ENCODE measurements at regions not wholly inside any gene's neighbourhood (a gene's known extent, or its start where the extent isn't known, plus 50 kb on each side); places are given as distances from the start of the nearest gene placed in this dataset.

DNA sequence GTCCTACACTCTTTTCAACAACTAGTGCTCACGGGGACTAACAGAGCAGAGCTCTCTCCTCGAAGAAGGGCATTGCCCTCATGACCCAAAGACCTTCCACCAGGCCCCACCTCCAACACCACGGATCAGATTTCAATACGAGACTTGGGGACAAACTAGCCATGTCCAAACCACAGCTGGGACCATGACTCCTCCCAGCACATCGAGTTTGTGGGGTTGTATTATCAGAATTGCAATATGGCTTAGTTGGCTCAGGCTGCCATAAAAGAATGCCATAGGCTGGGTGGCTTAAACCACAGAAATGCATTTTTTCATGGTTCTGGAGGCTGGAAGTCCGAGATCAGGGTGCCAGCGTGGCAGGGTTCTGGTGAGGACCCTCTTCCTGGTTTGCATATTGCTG lies 189.7 kb upstream of the PMEPA1 start:
- intact Hi-C loops (cut with micrococcal nuclease) = no loop called here
- TF ChIP-seq, protein P1, sequence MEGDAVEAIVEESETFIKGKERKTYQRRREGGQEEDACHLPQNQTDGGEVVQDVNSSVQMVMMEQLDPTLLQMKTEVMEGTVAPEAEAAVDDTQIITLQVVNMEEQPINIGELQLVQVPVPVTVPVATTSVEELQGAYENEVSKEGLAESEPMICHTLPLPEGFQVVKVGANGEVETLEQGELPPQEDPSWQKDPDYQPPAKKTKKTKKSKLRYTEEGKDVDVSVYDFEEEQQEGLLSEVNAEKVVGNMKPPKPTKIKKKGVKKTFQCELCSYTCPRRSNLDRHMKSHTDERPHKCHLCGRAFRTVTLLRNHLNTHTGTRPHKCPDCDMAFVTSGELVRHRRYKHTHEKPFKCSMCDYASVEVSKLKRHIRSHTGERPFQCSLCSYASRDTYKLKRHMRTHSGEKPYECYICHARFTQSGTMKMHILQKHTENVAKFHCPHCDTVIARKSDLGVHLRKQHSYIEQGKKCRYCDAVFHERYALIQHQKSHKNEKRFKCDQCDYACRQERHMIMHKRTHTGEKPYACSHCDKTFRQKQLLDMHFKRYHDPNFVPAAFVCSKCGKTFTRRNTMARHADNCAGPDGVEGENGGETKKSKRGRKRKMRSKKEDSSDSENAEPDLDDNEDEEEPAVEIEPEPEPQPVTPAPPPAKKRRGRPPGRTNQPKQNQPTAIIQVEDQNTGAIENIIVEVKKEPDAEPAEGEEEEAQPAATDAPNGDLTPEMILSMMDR (IDR thresholded peaks at IDR 0.05; ENCODE audit: borderline replicate concordance) = no peak
- Histone ChIP-seq H3K4me3 (no peak overlapping the region), H3K27ac (replicated peaks) (no peak overlapping the region), H3K4me1 (no peaks in the 10 kb centered on the region), H3K9me3 (replicated peaks) (no peaks in the 10 kb centered on the region), H3K36me3 (no peaks in the 10 kb centered on the region), H3K27me3 (ENCODE audit: low read depth) (peaks cover 8% of the 10 kb centered on the region)
- DNase-seq = no peak

DNA sequence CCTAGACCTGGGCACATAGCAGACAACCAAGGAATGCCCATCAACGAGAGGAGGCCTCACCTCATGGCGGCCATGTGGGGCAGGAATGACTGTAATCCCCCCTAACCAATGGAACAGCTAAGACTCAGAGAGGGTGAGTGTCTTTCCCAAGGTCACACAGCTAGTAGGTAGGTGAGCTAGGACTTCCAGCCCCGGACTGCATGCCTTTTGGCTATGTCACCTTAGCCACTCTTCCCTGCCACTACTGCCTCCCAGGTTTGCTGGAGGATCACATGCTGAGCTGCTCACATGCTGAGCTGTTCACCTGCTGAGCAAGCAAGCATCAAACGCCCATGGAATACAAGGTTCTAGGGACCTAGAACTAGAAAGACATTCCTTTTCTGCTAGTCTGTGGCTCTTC lies 188.5 kb upstream of the PMEPA1 start:
- DNase-seq = no peak
- Histone ChIP-seq H3K27ac (replicated peaks) (no peak overlapping the region), H3K36me3 (no peaks in the 10 kb centered on the region), H3K27me3 (ENCODE audit: low read depth) (peaks cover 11% of the 10 kb centered on the region), H3K4me1 (no peaks in the 10 kb centered on the region), H3K9me3 (replicated peaks) (no peaks in the 10 kb centered on the region), H3K4me3 (no peak overlapping the region)
- intact Hi-C loops (cut with micrococcal nuclease) = no loop called here
- TF ChIP-seq, protein P1 (IDR thresholded peaks at IDR 0.05; ENCODE audit: borderline replicate concordance) = no peak

DNA sequence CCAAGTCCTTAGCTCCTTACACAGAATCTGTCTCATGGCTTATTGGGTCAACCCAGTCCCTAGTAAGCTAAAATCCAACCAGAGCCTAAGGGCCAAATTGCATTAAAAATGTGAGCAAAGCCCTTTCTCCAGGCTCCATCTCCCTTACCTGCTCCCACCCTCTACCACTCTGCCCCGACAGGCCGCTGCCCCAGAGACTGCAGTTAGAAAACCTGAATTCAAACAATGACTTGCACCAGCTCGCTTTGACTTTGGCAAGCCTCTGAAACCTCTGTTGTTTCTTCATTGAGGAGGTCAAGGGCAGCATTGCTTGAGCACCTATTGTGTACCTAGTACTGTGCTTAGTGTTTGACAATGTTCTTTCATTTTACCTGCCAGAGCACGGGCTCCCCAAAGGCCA lies 188.1 kb upstream of the PMEPA1 start:
- H3K36me3 ChIP-seq = no peaks in the 10 kb centered on the region
- H3K4me1 ChIP-seq = no peaks in the 10 kb centered on the region
- no peaks in the 10 kb centered on the region for H3K9me3 ChIP-seq (replicated peaks)
- intact Hi-C loops (cut with micrococcal nuclease) = no loop called here
- H3K27me3 ChIP-seq (ENCODE audit: low read depth) = peaks cover 16% of the 10 kb centered on the region
- H3K27ac ChIP-seq (replicated peaks) = no peak overlapping the region
- TF ChIP-seq, protein P1 (IDR thresholded peaks at IDR 0.05; ENCODE audit: borderline replicate concordance) = no peak
- no peak overlapping the region for H3K4me3 ChIP-seq
- DNase-seq = no peak

DNA sequence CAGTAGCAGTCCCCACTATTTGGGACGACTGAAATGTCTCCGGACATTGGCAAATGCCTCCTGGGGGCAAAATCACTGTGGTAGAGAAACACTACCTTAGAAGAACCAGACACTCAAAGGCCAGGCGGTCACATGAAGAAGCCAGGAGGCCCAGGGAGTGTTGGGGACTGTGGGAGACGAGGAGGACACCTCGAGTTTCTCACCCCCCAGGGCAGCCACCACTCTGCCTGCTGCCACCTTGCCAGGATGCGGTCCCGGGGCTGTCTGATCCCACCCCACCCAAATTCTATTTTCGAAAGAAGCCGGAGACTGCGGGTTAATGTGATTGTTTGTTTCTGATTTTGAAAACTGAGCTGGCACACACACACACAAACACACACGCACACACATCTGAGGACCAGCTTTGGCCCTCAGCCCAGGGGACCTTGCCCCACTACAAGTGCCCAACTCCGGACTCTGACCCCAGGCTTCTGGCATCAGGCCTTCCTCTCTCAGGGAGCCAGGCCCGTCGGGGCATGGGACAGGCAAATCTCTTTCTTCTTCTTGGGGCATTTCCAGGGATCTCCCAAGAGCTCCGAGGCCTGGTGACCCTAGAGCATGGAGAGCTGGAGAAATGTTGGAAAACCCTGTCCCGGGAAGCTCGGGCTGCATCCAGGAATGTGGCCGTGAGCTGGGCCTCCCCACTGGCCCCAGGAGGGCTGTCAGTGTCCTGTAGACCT lies 187.5 kb upstream of the PMEPA1 start:
- intact Hi-C loops (cut with micrococcal nuclease) = no loop called here
- Histone ChIP-seq H3K9me3 (replicated peaks) (no peaks in the 10 kb centered on the region), H3K4me1 (no peaks in the 10 kb centered on the region), H3K27me3 (ENCODE audit: low read depth) (peaks cover 22% of the 10 kb centered on the region), H3K4me3 (no peak overlapping the region), H3K27ac (replicated peaks) (no peak overlapping the region), H3K36me3 (no peaks in the 10 kb centered on the region)
- no peak for DNase-seq
- TF ChIP-seq, protein P1 (IDR thresholded peaks at IDR 0.05; ENCODE audit: borderline replicate concordance) = no peak

DNA sequence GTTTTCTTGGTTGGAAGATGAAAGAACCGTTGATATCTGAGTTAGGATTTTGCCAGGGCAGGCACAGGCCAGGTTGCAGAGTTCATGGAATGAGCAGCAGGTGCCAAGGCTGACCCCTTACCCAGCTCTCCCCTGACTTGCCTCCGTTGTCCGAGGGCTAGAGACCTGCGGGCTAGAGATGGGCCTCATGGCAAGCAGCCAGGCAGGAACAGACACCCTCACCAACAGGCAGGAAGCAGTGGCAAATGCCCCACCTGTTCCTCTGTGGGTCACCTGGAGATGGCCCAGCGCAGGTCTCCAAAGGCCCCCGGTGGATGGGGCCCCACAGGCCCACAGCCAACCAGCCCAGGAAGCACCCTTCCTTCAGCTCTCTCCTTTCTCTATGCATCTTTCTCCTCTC lies 186.7 kb upstream of the PMEPA1 start:
- no peak for DNase-seq
- no peaks in the 10 kb centered on the region for H3K36me3 ChIP-seq
- H3K27me3 ChIP-seq (ENCODE audit: low read depth) = peaks cover 28% of the 10 kb centered on the region
- intact Hi-C loops (cut with micrococcal nuclease) = no loop called here
- H3K4me1 ChIP-seq = no peaks in the 10 kb centered on the region
- no peak overlapping the region for H3K27ac ChIP-seq (replicated peaks)
- H3K4me3 ChIP-seq = no peak overlapping the region
- TF ChIP-seq, protein P1 (IDR thresholded peaks at IDR 0.05; ENCODE audit: borderline replicate concordance) = no peak
- H3K9me3 ChIP-seq (replicated peaks) = no peaks in the 10 kb centered on the region

Measured in left ventricle myocardium inferior (tissue), 1 donor.